HCEC 1CT (cell line): ENCODE measurements at regions not wholly inside any gene's neighbourhood (a gene's known extent, or its start where the extent isn't known, plus 50 kb on each side); places are given as distances from the start of the nearest gene placed in this dataset.
"Not testable (repeated sequence)": the region's sequence is repeated elsewhere in the genome, so short reads cannot be mapped to it uniquely, and the experiment has no call there.

ENCODE experiments used
- DNase-seq: peaks from one replicate; pipeline ENCODE4 v3.0.0-alpha.2; 2017

DNA sequence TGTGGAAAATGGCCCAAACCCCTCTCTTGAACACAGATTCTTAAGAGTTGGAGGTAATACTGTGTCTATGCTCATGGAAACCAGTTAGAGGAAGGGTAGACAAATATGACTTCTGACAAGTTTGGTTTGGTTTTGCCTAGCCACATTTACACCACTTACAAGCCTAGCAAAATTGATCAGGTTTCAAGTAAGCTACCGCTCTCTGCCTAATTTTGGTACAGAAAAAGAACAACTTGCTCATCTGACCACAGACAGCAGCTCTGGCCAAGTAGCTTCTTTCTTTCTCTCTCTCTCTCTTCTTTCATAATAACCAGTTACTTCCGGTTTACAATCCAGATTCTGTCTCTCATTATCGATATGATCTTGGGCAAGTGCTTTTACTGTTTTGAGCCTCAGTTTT, 260.0 kb downstream of the GLUD2 start:
- no peak for DNase-seq

DNA sequence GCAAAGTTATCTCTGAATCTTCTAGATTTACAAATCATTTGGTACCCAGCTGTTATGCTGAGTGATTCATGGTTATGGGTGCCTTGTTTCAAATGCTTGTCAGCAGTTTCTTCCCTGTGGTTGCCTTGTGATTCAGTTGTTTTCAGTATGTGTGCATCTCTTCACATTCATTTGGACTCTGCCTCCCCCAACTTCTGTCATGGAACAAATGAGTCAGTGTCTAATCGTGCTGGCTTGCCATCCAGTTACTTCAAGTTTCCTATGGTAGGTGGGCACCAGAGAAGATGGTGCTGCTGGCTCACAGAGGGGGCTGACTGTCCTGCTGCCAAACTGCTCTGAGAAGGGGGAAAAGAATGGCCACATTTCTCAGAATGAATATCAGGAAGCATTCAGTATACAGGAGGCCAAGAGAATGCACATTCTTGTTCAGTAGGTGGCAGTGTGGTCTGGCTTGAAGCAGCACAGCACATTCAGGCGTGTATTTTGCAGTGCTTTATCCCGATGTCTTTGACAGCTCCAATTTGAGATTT, 260.9 kb downstream of the GLUD2 start:
- no peak for DNase-seq

DNA sequence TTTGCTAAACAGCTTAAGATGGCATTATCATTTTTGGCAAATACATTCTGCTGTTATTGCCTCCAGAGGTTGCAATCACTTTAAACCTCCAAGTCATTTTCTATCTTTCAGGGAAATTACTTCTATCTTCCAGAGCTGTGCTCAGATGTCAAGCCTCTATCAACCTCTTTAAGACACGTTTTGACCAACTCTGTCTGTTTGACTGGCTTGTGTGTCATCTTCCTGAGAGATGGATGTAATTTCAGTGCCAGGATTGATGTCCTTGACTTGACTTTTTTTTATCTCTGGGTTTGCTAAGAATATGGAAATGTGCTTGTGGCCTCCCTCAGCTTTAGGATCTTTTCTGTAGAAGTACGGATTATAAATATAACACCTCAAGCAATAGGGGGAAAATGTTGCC, 263.4 kb downstream of the GLUD2 start:
- no peak for DNase-seq

DNA sequence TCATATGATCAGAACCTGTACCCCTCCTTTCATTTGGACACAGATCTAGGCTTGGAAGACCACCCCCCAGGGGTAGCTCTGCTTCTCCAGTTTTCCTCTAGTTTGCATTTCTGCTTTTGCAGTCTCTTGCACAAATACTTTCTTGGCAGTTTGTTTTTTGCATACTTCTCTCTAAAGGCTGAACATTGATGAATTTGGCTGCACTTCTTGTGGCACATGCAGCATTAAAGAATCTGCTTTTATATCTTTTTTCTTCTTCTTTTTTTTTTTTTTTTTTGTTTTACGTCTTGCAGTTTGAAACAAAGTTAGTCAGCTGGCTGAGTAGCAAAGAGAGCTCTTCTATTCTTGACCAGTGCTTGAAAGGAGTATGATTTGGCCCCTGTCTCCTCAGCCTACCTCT, 273.0 kb downstream of the GLUD2 start:
- DNase-seq, result no peak

DNA sequence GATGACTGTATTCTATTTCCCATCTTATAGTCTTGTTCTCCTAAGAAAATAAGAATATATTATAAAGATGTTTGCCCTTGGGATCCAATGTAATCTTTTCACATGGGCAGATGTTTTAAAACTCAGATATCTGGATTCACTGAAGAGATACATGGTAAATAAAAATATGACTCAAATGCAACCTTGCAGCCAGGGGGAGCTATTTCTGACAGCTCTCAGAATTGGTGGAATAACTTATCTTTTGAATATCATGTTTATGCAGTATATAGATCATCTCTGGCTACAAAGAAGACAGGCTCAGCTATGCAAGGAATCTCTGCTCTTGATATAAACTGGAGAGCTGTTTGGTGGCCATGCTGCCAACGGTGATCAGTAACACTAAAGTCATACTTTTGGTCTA, 274.7 kb downstream of the GLUD2 start:
- no peak for DNase-seq

DNA sequence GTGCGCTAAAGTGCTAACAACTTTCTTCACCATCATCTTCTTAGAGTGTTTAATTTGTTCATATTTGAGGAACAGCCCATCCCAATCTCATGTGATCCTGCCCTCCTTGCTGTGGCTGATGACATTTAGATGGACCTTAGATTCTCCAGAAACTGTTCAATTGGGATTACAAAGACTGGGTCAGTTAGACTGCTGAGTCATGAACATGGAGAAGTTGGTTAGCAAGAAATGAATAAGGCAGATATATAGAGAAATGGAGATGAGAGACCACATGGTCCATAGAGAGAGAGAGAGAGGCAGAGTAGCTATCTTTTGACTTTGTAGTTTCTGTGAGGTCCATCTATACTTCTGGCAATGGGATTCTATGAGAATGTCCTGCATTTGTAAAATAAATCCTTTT, 275.9 kb downstream of the GLUD2 start:
- no peak for DNase-seq

DNA sequence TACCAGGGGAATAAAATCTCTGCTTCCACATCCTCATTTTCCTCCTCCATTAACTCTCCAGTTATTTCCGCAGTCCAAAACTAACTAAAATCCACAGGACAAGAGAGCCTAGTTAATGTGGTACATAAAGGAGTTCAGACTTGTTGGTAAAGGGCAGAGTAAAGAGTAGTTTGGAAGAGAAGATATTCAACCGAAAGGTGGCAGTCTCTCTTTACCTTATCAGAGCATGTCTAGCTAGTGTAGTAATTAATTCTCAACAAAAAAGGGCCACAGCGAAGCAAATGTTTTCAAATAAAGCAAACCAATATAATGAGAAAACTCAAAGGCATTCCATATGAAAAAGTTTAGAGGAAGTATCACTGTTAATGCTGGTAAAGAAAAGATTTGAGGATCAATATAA, 286.5 kb downstream of the GLUD2 start:
- DNase-seq, result no peak

DNA sequence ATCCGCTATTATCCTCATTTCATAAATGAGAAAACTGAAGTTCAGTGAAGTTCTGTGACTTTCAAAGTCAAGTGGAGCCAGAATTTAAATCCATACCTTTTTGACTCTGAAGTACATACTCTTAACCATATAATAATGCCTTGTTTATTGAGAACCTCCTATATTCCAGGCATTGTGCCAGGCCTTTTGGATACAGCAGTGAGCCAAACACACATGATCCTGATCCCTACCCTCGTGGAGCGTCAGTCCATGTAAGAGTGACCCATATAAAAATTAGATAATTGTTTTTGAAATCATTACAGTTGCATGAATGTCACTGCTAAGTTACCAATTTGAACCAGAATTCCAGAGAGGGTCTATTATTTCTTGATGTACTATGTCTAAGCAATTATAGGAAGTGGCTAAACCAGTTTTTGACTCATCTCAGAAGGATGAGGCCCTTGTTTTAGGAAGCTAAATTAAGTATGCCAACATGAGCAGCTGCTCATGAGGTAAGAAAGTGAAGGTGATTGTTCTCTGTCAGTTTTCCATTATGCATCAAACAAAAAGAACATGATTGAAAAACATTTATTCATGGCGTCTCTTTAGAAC, 289.5 kb downstream of the GLUD2 start:
- no peak for DNase-seq

DNA sequence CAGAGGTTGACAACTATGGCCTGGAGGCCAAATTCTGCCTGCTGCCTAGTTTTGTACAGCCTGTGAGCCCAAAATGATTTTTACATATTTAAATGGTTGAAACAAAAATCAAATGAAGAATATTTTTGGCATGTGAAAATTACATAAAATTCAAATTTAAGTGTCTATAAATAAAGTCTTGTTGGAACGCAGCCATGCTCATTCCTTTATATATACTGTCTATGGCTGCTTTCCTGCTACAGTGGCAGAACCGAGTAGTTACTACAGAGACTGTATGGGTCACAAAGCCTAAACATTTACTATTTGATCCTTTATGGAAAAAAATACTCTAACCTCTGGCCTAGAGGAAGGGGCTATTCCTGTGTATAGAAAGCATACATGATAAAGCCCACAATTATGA, 290.4 kb downstream of the GLUD2 start:
- no peak for DNase-seq

DNA sequence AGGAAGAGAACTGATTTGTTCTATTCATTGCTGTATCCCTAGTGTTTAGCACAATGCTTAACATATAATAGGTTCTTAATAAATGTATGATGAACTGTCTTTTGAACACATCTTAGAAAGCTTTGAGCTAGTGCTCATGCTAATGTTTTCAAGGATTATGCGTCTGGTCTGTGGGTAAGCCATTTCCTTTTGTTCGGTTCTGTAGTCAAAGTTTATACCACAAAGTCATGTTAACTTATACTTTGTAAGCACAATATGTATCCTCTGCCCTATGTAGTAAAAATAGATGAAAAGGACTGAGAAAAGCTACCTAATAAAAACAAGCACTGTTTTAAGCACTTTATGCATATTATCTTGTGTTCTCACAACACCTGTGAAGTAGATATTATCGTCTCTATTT, 301.9 kb downstream of the GLUD2 start:
- DNase-seq, result no peak

DNA sequence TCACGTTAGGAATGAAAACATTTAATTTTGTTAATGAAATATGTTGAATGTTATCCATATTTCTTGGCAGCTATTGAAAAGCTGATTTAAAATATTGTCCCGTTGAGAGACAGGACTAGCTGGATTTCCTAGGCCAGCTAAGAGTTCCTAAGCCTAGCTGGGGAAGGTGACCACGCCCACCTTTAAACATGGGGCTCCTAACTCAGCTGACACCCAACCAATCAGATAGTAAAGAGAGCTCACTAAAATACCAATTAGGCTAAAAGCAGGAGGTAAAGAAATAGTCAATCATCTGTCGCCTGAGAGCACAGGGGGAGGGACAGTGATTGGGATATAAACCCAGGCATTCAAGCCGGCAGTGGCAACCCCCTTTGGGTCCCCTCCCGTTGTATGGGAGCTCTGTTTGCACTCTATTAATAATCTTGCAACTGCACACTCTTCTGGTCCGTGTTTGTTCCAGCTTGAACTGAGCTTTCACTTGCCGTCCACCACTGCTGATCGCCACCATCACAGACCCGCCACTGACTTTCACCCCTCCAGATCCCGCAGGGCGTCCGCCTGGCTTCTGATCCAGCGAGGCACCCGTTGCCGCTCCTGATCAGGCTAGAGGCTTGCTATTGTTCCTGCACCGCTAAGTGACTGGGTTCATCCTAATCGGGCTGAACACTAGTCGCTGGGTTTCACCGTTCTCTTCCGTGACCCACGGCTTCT, 308.9 kb downstream of the GLUD2 start:
- no peak for DNase-seq

DNA sequence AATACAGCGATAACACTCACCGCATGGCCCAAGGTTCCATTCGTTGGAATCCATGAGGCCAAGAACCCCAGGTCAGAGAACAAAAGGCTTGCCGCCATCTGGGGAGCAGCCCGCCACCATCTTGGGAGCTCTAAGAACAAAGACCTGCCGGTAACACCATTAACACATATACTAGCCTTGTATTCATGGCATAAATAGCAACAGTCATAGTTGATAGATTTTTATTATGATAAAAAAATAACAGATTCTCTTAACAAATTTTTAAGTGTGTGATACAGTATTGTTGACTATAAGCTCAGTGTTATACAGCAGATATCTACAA, 309.4 kb downstream of the GLUD2 start:
- DNase-seq, result no peak

DNA sequence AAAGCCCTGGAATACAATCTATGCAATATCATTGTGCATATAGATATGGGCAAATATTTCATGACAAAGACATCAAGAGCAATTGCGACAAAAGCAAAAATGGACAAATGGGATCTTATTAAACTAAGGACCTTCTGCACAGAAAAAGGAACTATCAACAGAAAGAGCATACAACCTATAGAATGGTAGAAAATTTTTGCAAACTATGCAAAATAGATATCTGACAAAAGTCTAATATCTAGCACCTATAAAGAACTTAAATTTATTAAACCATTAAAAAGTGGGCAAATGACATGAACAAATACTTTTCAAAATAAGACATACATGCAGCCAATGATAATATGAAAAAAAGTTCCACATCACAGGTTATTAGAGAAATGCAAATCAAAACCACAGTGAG, 312.9 kb downstream of the GLUD2 start:
- DNase-seq, result no peak

DNA sequence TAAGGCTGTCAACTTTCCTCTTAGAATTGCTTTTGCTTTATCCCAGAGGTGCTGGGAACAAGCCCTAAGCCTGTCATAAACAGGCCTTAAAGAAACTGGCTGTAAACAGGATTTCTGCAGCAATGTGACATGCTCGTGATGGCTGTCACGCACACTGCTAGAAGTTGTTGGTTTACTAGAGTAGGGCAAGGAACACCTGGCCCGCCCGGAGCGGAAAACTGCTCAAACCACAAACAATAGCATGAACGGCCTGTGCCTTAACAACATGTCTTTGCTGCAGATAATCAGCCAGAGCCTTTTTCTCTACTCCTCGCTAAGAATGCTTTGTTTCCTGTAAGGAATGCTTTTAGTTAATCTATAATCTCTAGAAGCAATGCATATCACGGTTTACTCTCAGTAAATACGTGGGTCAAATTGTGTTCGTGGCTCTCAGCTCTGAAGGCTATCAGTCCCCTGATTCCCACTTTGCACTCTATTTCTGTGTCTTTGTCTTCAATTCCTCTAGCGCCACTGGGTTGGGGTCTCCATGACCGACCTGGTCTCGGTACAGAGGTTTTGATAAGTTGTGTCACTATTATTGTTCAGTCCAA, 318.3 kb downstream of the GLUD2 start:
- DNase-seq, result no peak

DNA sequence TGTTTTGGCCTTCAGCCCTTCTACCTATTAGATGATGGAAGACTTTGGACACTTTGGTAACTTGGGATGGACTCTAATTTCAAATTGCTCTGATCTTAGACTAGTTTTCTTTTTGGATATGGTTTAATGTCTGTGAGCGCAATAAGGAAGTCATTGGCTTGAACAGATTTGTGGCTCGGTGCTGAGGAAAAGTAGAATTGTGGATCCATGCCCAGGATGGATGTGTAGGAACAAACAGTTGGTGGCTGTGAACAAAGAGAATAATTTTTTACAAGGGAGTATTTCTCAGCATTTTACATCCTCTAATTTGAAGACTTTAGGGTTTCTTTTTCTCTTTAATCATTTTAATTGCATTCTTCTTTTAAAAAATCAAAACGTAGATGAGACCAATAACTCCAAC, 327.1 kb downstream of the GLUD2 start:
- no peak for DNase-seq

DNA sequence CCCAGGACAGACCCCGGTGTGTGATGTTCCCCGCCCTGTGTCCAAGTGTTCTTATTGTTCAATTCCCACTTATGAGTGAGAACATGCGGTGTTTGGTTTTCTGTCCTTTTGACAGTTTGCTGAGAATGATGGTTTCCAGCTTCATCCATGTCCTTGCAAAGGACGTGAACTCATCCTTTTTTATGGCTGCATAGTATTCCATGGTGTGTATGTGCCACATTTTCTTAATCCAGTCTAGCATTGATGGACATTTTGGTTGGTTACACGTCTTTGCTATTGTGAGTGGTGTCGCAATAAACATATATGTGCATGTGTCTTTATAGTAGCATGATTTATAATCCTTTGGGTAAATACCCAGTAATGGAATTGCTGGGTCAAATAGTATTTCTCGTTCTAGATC, 334.5 kb downstream of the GLUD2 start:
- DNase-seq, result not testable (repeated sequence)

DNA sequence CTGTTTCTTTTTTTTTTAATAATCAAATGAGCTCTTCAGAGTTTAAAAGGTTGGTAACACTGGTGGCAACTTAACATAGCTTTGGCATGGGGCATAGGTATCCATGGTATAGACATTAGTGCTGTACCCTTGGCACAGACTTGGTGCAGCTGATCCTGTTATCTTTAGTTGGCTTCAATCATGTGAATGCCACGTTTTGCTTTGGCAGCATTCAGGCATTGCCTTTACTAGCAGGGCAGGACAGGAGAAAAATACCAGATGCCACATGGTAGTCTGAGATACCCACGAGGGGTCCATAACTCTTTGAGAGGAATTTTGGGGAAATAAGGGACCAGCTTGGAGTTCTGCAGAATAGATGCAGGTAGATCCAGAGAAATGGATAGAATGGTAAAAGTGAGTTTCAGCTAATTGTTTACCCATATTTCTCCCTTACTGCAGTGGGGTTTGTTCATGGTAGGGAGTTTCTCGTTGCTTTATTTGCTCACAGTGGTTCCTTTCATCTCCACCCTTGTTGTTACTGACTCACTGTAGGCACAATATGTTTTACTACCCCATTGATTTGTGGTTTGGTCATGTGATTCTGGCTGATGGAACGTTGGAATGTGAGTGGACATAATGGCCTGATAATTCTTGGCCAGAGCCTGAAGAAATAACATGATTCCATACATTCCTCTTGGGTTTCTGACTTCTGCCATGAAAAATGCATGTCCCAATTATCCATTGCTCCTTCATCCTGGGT, 342.7 kb downstream of the GLUD2 start:
- DNase-seq, result no peak

DNA sequence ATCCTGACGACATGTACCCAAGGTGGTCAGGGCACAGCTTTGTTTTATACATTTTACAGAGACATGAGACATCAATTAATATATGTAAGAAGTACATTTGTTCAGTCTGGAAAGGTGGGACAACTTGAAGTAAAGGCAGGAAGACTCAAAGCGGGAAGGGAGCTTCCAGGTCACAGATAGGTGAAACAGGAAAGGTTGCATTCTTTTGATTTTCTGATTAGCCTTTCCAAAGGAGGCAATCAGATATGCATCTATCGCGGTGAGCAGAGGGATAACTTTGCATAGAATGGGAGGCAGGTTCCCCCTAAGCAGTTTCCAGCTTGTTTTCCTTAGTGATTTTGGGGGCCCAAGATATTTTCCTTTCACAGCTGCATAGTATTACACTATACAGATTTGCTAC, 358.4 kb downstream of the GLUD2 start:
- no peak for DNase-seq

DNA sequence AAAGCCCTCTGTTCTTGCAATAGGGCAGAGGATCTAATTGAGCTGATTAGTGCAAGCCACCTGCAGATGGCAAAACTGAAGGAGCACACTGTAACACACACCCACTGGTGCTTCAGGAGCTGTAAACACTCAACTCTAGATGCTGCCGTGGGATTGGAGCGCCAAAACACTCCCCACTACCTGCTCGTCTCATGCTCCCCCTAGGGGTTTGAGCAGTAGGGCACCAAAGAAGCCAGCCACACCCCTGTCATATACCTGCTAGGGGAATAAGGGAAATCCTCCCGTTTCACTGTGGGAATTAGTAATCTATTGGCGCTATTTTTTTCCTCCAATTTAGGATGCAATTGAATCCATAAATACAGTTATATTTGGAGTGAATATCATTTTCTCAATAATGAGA, 360.2 kb downstream of the GLUD2 start:
- no peak for DNase-seq

DNA sequence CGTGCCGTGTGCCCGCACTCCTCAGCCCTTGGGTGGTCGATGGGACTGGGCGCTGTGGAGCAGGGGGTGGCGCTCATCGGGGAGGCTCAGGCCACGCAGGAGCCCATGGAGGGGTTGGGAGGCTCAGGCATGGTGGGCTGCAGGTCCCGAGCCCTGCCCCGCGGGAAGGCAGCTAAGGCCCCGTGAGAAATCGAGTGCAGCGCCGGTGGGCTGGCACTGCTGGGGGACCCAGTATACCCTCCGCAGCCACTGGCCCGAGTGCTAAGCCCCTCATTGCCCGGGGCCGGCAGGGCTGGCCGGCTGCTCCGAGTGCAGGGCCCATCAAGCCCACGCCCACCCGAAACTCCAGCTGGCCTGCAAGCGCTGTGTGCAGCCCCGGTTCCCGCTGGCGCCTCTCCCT, 384.1 kb downstream of the GLUD2 start:
- not testable (repeated sequence) for DNase-seq

DNA sequence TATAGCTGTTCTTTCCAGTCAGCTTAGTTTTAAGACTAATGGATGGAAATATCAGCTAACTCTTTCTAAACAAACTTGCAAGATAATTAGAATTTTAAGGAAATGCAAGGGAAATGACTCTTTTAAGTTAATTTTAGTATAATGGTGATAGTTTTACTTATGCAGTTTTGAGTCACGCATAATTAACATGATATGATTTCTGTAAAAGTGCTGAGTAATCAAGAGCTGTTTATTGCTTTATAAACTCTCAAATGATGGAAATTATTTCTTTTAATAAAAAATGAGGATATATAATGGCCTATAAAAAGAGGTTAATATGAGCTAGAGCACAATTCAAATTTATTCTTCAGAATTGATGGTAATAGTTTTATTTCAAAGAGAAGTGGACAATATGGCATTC, 385.9 kb downstream of the GLUD2 start:
- DNase-seq, result no peak

DNA sequence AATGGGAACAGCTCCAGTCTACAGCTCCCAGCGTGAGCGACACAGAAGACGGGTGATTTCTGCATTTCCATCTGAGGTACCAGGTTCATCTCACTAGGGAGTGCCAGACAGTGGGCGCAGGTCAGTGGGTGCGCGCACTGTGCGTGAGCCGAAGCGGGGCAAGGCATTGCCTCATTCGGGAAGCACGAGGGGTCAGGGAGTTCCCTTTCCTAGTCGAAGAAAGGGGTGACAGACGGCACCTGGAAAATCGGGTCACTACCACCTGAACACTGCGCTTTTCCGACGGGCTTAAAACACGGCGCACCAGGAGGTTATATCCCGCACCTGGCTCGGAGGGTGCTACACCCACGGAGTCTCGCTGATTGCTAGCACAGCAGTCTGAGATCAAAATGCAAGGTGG, 390.3 kb downstream of the GLUD2 start:
- DNase-seq, result not testable (repeated sequence)

DNA sequence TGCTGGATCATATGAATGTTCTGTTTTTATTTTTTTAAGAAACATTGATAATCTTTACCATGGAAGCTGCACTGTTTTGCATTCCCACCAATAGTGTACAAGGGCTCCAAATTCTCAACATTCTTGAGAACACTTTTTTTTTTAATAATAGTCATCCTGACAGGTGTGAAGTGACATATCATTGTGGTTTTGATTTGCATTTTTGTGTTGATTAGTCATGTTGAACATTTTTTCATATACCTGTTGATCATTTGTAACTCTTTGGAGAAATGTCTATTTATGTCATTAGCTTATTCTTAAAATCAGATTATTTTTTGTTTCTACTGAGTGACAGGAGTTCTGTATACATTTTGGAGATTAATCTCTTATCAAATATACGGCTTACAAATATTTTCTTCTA, 408.5 kb downstream of the GLUD2 start:
- DNase-seq, result no peak

DNA sequence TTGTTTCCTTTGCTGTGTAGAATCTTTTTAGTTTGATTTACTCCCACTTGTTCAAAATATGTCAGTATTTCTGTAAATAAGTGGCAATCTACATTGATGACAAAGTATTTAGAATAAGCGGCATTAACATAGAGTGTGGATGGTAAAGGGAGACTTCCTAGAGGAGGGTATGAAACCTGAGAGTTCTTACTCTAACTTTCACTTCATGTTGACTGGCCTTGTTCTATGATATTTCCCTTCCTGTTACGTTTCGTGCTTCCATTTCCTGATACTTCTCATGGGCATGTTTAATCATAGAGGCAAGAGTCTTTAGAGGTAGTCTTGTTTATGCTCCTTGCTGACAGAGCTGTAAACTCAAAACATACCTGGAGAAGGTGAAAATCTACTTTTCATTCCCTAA, 408.9 kb downstream of the GLUD2 start:
- no peak for DNase-seq
